Liver (tissue), 7 donors: ENCODE measurements at regions not wholly inside any gene's neighbourhood (a gene's known extent, or its start where the extent isn't known, plus 50 kb on each side); places are given as distances from the start of the nearest gene placed in this dataset.

ENCODE experiments used
- DNase-seq: peaks from one replicate; pipeline ENCODE4 v3.0.0-alpha.2; 2017; ENCODE audit warnings: low spot score
- H3K27ac ChIP-seq, 2 donors: one replicate each; pipeline ENCODE4 v1.7.0; 2013; ENCODE audit warnings: inconsistent platforms in 2 of 2, low read length in 2 of 2, control low read depth in 1 of 2, low read depth in 1 of 2, mild to moderate bottlenecking in 1 of 2
- H3K27me3 ChIP-seq, 4 donors: one replicate each; pipeline versions ENCODE4 v1.6.1 to v1.7.0; 2013; ENCODE audit warnings: low read length in 3 of 4, inconsistent platforms in 1 of 4, mild to moderate bottlenecking in 1 of 4, moderate library complexity in 1 of 4; ENCODE audit not compliant: control insufficient read depth in 4 of 4, insufficient read depth in 4 of 4
- H3K36me3 ChIP-seq, 4 donors: one replicate each; pipeline versions ENCODE4 v1.6.1 to v1.7.0; 2013; ENCODE audit warnings: low read length in 3 of 4, mild to moderate bottlenecking in 3 of 4, low read depth in 1 of 4, moderate library complexity in 1 of 4; ENCODE audit not compliant: control insufficient read depth in 4 of 4, insufficient read depth in 3 of 4
- H3K4me1 ChIP-seq, 4 donors: one replicate each; pipeline versions ENCODE4 v1.6.1 to v1.7.0; 2013; ENCODE audit warnings: low read length in 3 of 4, mild to moderate bottlenecking in 3 of 4, moderate library complexity in 1 of 4; ENCODE audit not compliant: control insufficient read depth in 4 of 4, insufficient read depth in 4 of 4
- H3K4me3 ChIP-seq, 3 donors: one replicate each; pipeline versions ENCODE4 v1.6.1 to v1.7.0; 2013; ENCODE audit warnings: low read length in 3 of 3, control low read depth in 1 of 3, low read depth in 1 of 3, mild to moderate bottlenecking in 1 of 3
- H3K9ac ChIP-seq, 2 donors: one replicate each; pipeline ENCODE4 v1.7.0; 2013; ENCODE audit warnings: low read length in 2 of 2, mild to moderate bottlenecking in 2 of 2, moderate library complexity in 2 of 2, control low read depth in 1 of 2, low read depth in 1 of 2
- H3K9me3 ChIP-seq, 4 donors: one replicate each; pipeline versions ENCODE4 v1.6.1 to v1.7.0; 2013; ENCODE audit warnings: low read length in 3 of 4; ENCODE audit not compliant: control insufficient read depth in 4 of 4
- EGR1 ChIP-seq, 2 donors: IDR thresholded peaks; 2 replicates each; pipeline ENCODE4 v1.6.1; 2016 to 2018; ENCODE audit warnings: antibody characterized with exemption in 2 of 2, low read depth in 2 of 2
- FOXA1 ChIP-seq: IDR thresholded peaks from 2 replicates; pipeline ENCODE4 v1.6.1; 2016; ENCODE audit warnings: antibody characterized with exemption
- FOXA2 ChIP-seq: IDR thresholded peaks from 2 replicates; pipeline ENCODE4 v1.6.1; 2016; ENCODE audit warnings: antibody characterized with exemption
- GABPA ChIP-seq, 2 donors: IDR thresholded peaks in 1 of 2; conservative IDR thresholded peaks in 1 of 2; 2 replicates each; pipeline ENCODE4 v1.6.1; 2016; ENCODE audit warnings: antibody characterized with exemption in 2 of 2, mild to moderate bottlenecking in 1 of 2, moderate library complexity in 1 of 2
- HNF4A ChIP-seq, 2 donors: conservative IDR thresholded peaks; 2 replicates each; pipeline ENCODE4 v1.6.1; 2016; ENCODE audit warnings: antibody characterized with exemption in 2 of 2, mild to moderate bottlenecking in 2 of 2
- HNF4G ChIP-seq: IDR thresholded peaks from 2 replicates; pipeline ENCODE4 v1.6.1; 2016; ENCODE audit warnings: antibody characterized with exemption
- JUND ChIP-seq, 2 donors: IDR thresholded peaks; 2 replicates each; pipeline ENCODE4 v1.6.1; 2016; ENCODE audit warnings: antibody characterized with exemption in 2 of 2
- NR2F2 ChIP-seq: IDR thresholded peaks from 2 replicates; pipeline ENCODE4 v1.6.1; 2016; ENCODE audit warnings: antibody characterized with exemption
- RAD21 ChIP-seq, 2 donors: IDR thresholded peaks; 2 replicates each; pipeline ENCODE4 v1.6.1; 2016; ENCODE audit warnings: antibody characterized with exemption in 2 of 2, mild to moderate bottlenecking in 2 of 2
- REST ChIP-seq: IDR thresholded peaks from 2 replicates; pipeline ENCODE4 v1.6.1; 2016; ENCODE audit warnings: antibody characterized with exemption, mild to moderate bottlenecking
- RXRA ChIP-seq, 2 donors: IDR thresholded peaks; 2 replicates each; pipeline ENCODE4 v1.6.1; 2017 to 2018; ENCODE audit warnings: antibody characterized with exemption in 2 of 2, mild to moderate bottlenecking in 1 of 2
- SP1 ChIP-seq: IDR thresholded peaks from 2 replicates; pipeline ENCODE4 v1.6.1; 2018; ENCODE audit warnings: antibody characterized with exemption, mild to moderate bottlenecking
- TAF1 ChIP-seq: conservative IDR thresholded peaks from 2 replicates; pipeline ENCODE4 v1.6.1; 2016; ENCODE audit warnings: antibody characterized with exemption, mild to moderate bottlenecking
- YY1 ChIP-seq: IDR thresholded peaks from 2 replicates; pipeline ENCODE4 v1.6.1; 2016; ENCODE audit warnings: antibody characterized with exemption, mild to moderate bottlenecking
- WGBS: extraction: QIAGEN DNeasy Blood & Tissue Kit; methylation state at CpG from one replicate; pipeline ENCODE4 v1.1.7; 2013; 5-methylcytosine and 5-hydroxymethylcytosine counted together
- TF ChIP-seq, protein P1 (sequence below): IDR thresholded peaks from 2 replicates; pipeline ENCODE4 v1.6.1; 2016; ENCODE audit warnings: antibody characterized with exemption
- TF ChIP-seq, protein P2 (sequence below): IDR thresholded peaks from 2 replicates; pipeline ENCODE4 v1.6.1; 2016; ENCODE audit warnings: antibody characterized with exemption
- donor health status: healthy.
- donor health status: healthy.
- donor health status: healthy.
- donor health status: healthy.

- Histone ChIP-seq H3K9ac (no peak overlapping the region), H3K4me3 (no peak overlapping the region), H3K4me1 (peaks cover 0 to 2% (median 0%) of the 10 kb centered on the region in 4 donors), H3K9me3 (no peaks in the 10 kb centered on the region), H3K27ac (no peak overlapping the region), H3K36me3 (no peaks in the 10 kb centered on the region), H3K27me3 (no peaks in the 10 kb centered on the region)
- 80% methylated on average over 5 of the region's 5 CpGs for WGBS
- TF ChIP-seq NR2F2 (no peak), HNF4A (conservative IDR thresholded peaks at IDR 0.05) (no peak), RAD21 (IDR thresholded peaks at IDR 0.05) (no peak), TAF1 (no peak), REST (no peak), SP1 (no peak), FOXA1 (no peak), RXRA (IDR thresholded peaks at IDR 0.05) (no peak), FOXA2 (no peak), YY1 (no peak), HNF4G (no peak)
- TF ChIP-seq, protein P1, sequence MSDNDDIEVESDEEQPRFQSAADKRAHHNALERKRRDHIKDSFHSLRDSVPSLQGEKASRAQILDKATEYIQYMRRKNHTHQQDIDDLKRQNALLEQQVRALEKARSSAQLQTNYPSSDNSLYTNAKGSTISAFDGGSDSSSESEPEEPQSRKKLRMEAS, result no peak
- TF ChIP-seq, protein P2, sequence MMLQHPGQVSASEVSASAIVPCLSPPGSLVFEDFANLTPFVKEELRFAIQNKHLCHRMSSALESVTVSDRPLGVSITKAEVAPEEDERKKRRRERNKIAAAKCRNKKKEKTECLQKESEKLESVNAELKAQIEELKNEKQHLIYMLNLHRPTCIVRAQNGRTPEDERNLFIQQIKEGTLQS, result no peak
- no peak for DNase-seq
These were observed 1170.4 kb upstream of the ZEB2 start for GRCh38 chr2:145690183-145690778.

- Histone ChIP-seq H3K27ac (no peak overlapping the region), H3K4me1 (peaks cover 0 to 2% (median 0%) of the 10 kb centered on the region in 4 donors), H3K9me3 (no peaks in the 10 kb centered on the region), H3K9ac (no peak overlapping the region), H3K4me3 (no peak overlapping the region), H3K27me3 (no peaks in the 10 kb centered on the region), H3K36me3 (no peaks in the 10 kb centered on the region)
- TF ChIP-seq EGR1 (IDR thresholded peaks at IDR 0.05; ENCODE audit: low read depth in 2 of 2) (no peak), REST (no peak), GABPA (IDR thresholded peaks at IDR 0.05 in 1 of 2, conservative IDR thresholded peaks at IDR 0.05 in 1 of 2) (no peak), YY1 (no peak), FOXA2 (no peak), HNF4G (no peak), JUND (IDR thresholded peaks at IDR 0.05) (no peak)
- no peak for DNase-seq
- 96% methylated on average over 2 of the region's 2 CpGs for WGBS
These were observed 1169.4 kb upstream of the ZEB2 start for GRCh38 chr2:145689277-145689676.
